ENCODE measurements at regions not wholly inside any gene's neighbourhood (a gene's known extent, or its start where the extent isn't known, plus 50 kb on each side); places are given as distances from the start of the nearest gene placed in this dataset.

- Histone ChIP-seq H3K4me3 (ENCODE audit: low read length) (no peak overlapping the region), H3K4me1 (ENCODE audit: insufficient read depth, low read length) (no peaks in the 10 kb centered on the region), H3K36me3 (ENCODE audit: insufficient read depth, low read length) (no peaks in the 10 kb centered on the region), H3K9me3 (ENCODE audit: low read length) (peaks cover 5% of the 10 kb centered on the region), H2AFZ (ENCODE audit: low read depth, low read length) (no peak overlapping the region), H3K27me3 (ENCODE audit: insufficient read depth, low read length) (no peaks in the 10 kb centered on the region)
Observed at GRCh38 chr11:35868491-35868890, 75.4 kb upstream of the LDLRAD3 start.

- no peaks in the 10 kb centered on the region for H3K36me3 ChIP-seq (ENCODE audit: insufficient read depth, low read length)
- H3K9me3 ChIP-seq (ENCODE audit: low read length): peaks cover 4% of the 10 kb centered on the region
- H3K27me3 ChIP-seq (ENCODE audit: insufficient read depth, low read length): no peaks in the 10 kb centered on the region
- H3K4me1 ChIP-seq (ENCODE audit: insufficient read depth, low read length): no peaks in the 10 kb centered on the region
- no peak overlapping the region for H3K4me3 ChIP-seq (ENCODE audit: low read length)
- H2AFZ ChIP-seq (ENCODE audit: low read depth, low read length): no peak overlapping the region
Observed at GRCh38 chr11:35873721-35874120, 70.1 kb upstream of the LDLRAD3 start.

GRCh38 chr11:35874751-35875450 is 69.0 kb upstream of the LDLRAD3 start:
- Histone ChIP-seq H3K9me3 (ENCODE audit: low read length) (no peaks in the 10 kb centered on the region), H2AFZ (ENCODE audit: low read depth, low read length) (no peak overlapping the region), H3K27me3 (ENCODE audit: insufficient read depth, low read length) (no peaks in the 10 kb centered on the region), H3K36me3 (ENCODE audit: insufficient read depth, low read length) (no peaks in the 10 kb centered on the region), H3K4me1 (ENCODE audit: insufficient read depth, low read length) (no peaks in the 10 kb centered on the region), H3K4me3 (ENCODE audit: low read length) (no peak overlapping the region)

- Histone ChIP-seq H3K27me3 (ENCODE audit: insufficient read depth, low read length) (no peaks in the 10 kb centered on the region), H3K9me3 (ENCODE audit: low read length) (no peaks in the 10 kb centered on the region), H2AFZ (ENCODE audit: low read depth, low read length) (no peak overlapping the region), H3K4me3 (ENCODE audit: low read length) (no peak overlapping the region), H3K36me3 (ENCODE audit: insufficient read depth, low read length) (no peaks in the 10 kb centered on the region), H3K4me1 (ENCODE audit: insufficient read depth, low read length) (no peaks in the 10 kb centered on the region)
Observed at GRCh38 chr11:35875466-35875865, 68.4 kb upstream of the LDLRAD3 start.

- Histone ChIP-seq H3K4me1 (ENCODE audit: insufficient read depth, low read length) (no peaks in the 10 kb centered on the region), H3K9me3 (ENCODE audit: low read length) (no peaks in the 10 kb centered on the region), H2AFZ (ENCODE audit: low read depth, low read length) (no peak overlapping the region)
Observed at GRCh38 chr11:35876786-35877185, 67.1 kb upstream of the LDLRAD3 start.

GRCh38 chr11:35878741-35879140 is 65.1 kb upstream of the LDLRAD3 start:
- Histone ChIP-seq H3K27me3 (ENCODE audit: insufficient read depth, low read length) (no peaks in the 10 kb centered on the region), H3K9me3 (ENCODE audit: low read length) (no peaks in the 10 kb centered on the region), H3K36me3 (ENCODE audit: insufficient read depth, low read length) (no peaks in the 10 kb centered on the region), H2AFZ (ENCODE audit: low read depth, low read length) (no peak overlapping the region), H3K4me1 (ENCODE audit: insufficient read depth, low read length) (no peaks in the 10 kb centered on the region), H3K4me3 (ENCODE audit: low read length) (no peak overlapping the region)

More at GRCh38 chr11:35876786-35877185, 67.1 kb upstream of the LDLRAD3 start:
- H3K4me3 ChIP-seq (ENCODE audit: low read length): no peak overlapping the region
- H3K36me3 ChIP-seq (ENCODE audit: insufficient read depth, low read length): no peaks in the 10 kb centered on the region
- H3K27me3 ChIP-seq (ENCODE audit: insufficient read depth, low read length): no peaks in the 10 kb centered on the region

- no peak overlapping the region for H3K4me3 ChIP-seq (ENCODE audit: low read length)
- no peak overlapping the region for H2AFZ ChIP-seq (ENCODE audit: low read depth, low read length)
- H3K4me1 ChIP-seq (ENCODE audit: insufficient read depth, low read length): no peaks in the 10 kb centered on the region
- no peaks in the 10 kb centered on the region for H3K9me3 ChIP-seq (ENCODE audit: low read length)
- H3K36me3 ChIP-seq (ENCODE audit: insufficient read depth, low read length): no peaks in the 10 kb centered on the region
- H3K27me3 ChIP-seq (ENCODE audit: insufficient read depth, low read length): no peaks in the 10 kb centered on the region
Observed at GRCh38 chr11:35879361-35879760, 64.5 kb upstream of the LDLRAD3 start.

GRCh38 chr11:35886759-35887158 is 57.1 kb upstream of the LDLRAD3 start:
- Histone ChIP-seq H2AFZ (ENCODE audit: low read depth, low read length) (no peak overlapping the region), H3K36me3 (ENCODE audit: insufficient read depth, low read length) (no peaks in the 10 kb centered on the region), H3K27me3 (ENCODE audit: insufficient read depth, low read length) (no peaks in the 10 kb centered on the region), H3K4me3 (ENCODE audit: low read length) (no peak overlapping the region), H3K9me3 (ENCODE audit: low read length) (no peaks in the 10 kb centered on the region), H3K4me1 (ENCODE audit: insufficient read depth, low read length) (peaks cover 8% of the 10 kb centered on the region)

GRCh38 chr11:35887737-35888136 is 56.1 kb upstream of the LDLRAD3 start:
- peaks cover 8% of the 10 kb centered on the region for H3K4me1 ChIP-seq (ENCODE audit: insufficient read depth, low read length)
- no peaks in the 10 kb centered on the region for H3K9me3 ChIP-seq (ENCODE audit: low read length)
- no peaks in the 10 kb centered on the region for H3K27me3 ChIP-seq (ENCODE audit: insufficient read depth, low read length)
- no peaks in the 10 kb centered on the region for H3K36me3 ChIP-seq (ENCODE audit: insufficient read depth, low read length)
- H3K4me3 ChIP-seq (ENCODE audit: low read length): no peak overlapping the region
- no peak overlapping the region for H2AFZ ChIP-seq (ENCODE audit: low read depth, low read length)

GRCh38 chr11:35888961-35889360 is 54.9 kb upstream of the LDLRAD3 start:
- Histone ChIP-seq H3K4me3 (ENCODE audit: low read length) (no peak overlapping the region), H3K9me3 (ENCODE audit: low read length) (no peaks in the 10 kb centered on the region), H2AFZ (ENCODE audit: low read depth, low read length) (peak overlapping the region; percentile 24), H3K27me3 (ENCODE audit: insufficient read depth, low read length) (no peaks in the 10 kb centered on the region), H3K4me1 (ENCODE audit: insufficient read depth, low read length) (peaks cover 8% of the 10 kb centered on the region), H3K36me3 (ENCODE audit: insufficient read depth, low read length) (no peaks in the 10 kb centered on the region)

GRCh38 chr11:35891096-35891495 is 52.8 kb upstream of the LDLRAD3 start:
- H3K4me3 ChIP-seq (ENCODE audit: low read length): no peak overlapping the region
- no peaks in the 10 kb centered on the region for H3K9me3 ChIP-seq (ENCODE audit: low read length)
- peaks cover 8% of the 10 kb centered on the region for H3K4me1 ChIP-seq (ENCODE audit: insufficient read depth, low read length)
- H3K36me3 ChIP-seq (ENCODE audit: insufficient read depth, low read length): no peaks in the 10 kb centered on the region
- no peak overlapping the region for H2AFZ ChIP-seq (ENCODE audit: low read depth, low read length)
- no peaks in the 10 kb centered on the region for H3K27me3 ChIP-seq (ENCODE audit: insufficient read depth, low read length)

- Histone ChIP-seq H3K4me3 (ENCODE audit: low read length) (no peak overlapping the region), H3K4me1 (ENCODE audit: insufficient read depth, low read length) (peaks cover 8% of the 10 kb centered on the region), H3K27me3 (ENCODE audit: insufficient read depth, low read length) (no peaks in the 10 kb centered on the region), H3K9me3 (ENCODE audit: low read length) (no peaks in the 10 kb centered on the region), H3K36me3 (ENCODE audit: insufficient read depth, low read length) (no peaks in the 10 kb centered on the region), H2AFZ (ENCODE audit: low read depth, low read length) (no peak overlapping the region)
Observed at GRCh38 chr11:35892166-35892565, 51.7 kb upstream of the LDLRAD3 start.

- H3K36me3 ChIP-seq (ENCODE audit: insufficient read depth, low read length): no peaks in the 10 kb centered on the region
- H3K9me3 ChIP-seq (ENCODE audit: low read length): no peaks in the 10 kb centered on the region
- no peak overlapping the region for H3K4me3 ChIP-seq (ENCODE audit: low read length)
- no peak overlapping the region for H2AFZ ChIP-seq (ENCODE audit: low read depth, low read length)
- peaks cover 5% of the 10 kb centered on the region for H3K4me1 ChIP-seq (ENCODE audit: insufficient read depth, low read length)
- H3K27me3 ChIP-seq (ENCODE audit: insufficient read depth, low read length): no peaks in the 10 kb centered on the region
Observed at GRCh38 chr11:35893796-35894475, 49.9 kb upstream of the LDLRAD3 start.
